K562 (cell line): ENCODE measurements at regions not wholly inside any gene's neighbourhood (a gene's known extent, or its start where the extent isn't known, plus 50 kb on each side); places are given as distances from the start of the nearest gene placed in this dataset.

Experiments used
- ATAC-seq: fragments of 200-7000 bp; cut with Tn5 transposase; 3 replicates; pipeline ENCODE4 v1.9.1; 2020; ENCODE audit warnings: moderate library complexity
- BruUV-seq: library from RNA; stranded (reverse); fragments of 400-500 nt; replicated peaks from 2 replicates; lab custom pipeline; 2021; lab: Mats Ljungman, UMichigan
- CTCF ChIA-PET: fragments of 300-600 bp; formaldehyde crosslinking; extraction: SDS; loops from one replicate; lab custom pipeline; 2021; ENCODE audit warnings: low intra/inter-chr PET ratio; lab: Yijun Ruan, JAX
- POLR2A ChIA-PET: fragments of 300-600, 350-650 bp; sonication (Branson Sonifier 250); formaldehyde crosslinking; extraction: SDS; loops from one replicate; lab custom pipeline; 2021; ENCODE audit warnings: antibody characterized with exemption, inconsistent platforms; lab: Yijun Ruan, JAX
- DNase-seq, 4 experiments: peaks; one replicate each; pipeline versions ENCODE4 v3.0.0 to v3.0.0-alpha.2; 2011 to 2018; ENCODE audit warnings: low spot score in 3 of 4, mixed read lengths in 3 of 4; ENCODE audit errors: extremely low read depth in 1 of 4
- FAIRE-seq: peaks from 2 replicates; lab custom pipeline; 2011; peaks lifted over from hg19 to GRCh38; lab: Jason Lieb, UNC
- H2AFZ ChIP-seq: 2 replicates; pipeline ENCODE4 v1.6.0; 2011; ENCODE audit warnings: low read depth, low read length, control low read depth, inconsistent platforms
- H3K27ac ChIP-seq: fragments of 200-600 bp; 3 replicates; pipeline ENCODE4 v1.8.0; 2011; ENCODE audit warnings: low read depth, mild to moderate bottlenecking, control low read depth, inconsistent platforms, low read length, moderate library complexity, mixed read lengths; ENCODE audit errors: extremely low read depth
- H3K27me3 ChIP-seq, 2 experiments: fragments of 300-600 bp in 1 of 2; 2 replicates in 1 of 2; 3 replicates in 1 of 2; pipeline versions ENCODE4 v1.6.0 to v1.8.0; 2011; ENCODE audit warnings: inconsistent platforms in 2 of 2, low read length in 2 of 2, mild to moderate bottlenecking in 1 of 2, mixed read lengths in 1 of 2, moderate library complexity in 1 of 2; ENCODE audit not compliant: control insufficient read depth in 2 of 2, insufficient read depth in 2 of 2
- H3K36me3 ChIP-seq: fragments of 300-600 bp; 3 replicates; pipeline ENCODE4 v1.8.0; 2011; ENCODE audit warnings: mild to moderate bottlenecking, low read length, inconsistent platforms; ENCODE audit not compliant: control insufficient read depth, insufficient read depth
- H3K4me1 ChIP-seq, 2 experiments: fragments of 200-600 bp in 1 of 2; replicated peaks in 1 of 2; 2 replicates in 1 of 2; 3 replicates in 1 of 2; pipeline versions ENCODE4 v1.5.1 to v1.8.0; 2011; ENCODE audit warnings: inconsistent platforms in 2 of 2, low read length in 2 of 2, mild to moderate bottlenecking in 1 of 2, mixed read lengths in 1 of 2, moderate library complexity in 1 of 2; ENCODE audit not compliant: control insufficient read depth in 2 of 2, insufficient read depth in 2 of 2
- H3K4me2 ChIP-seq: 2 replicates; pipeline ENCODE4 v1.6.1; 2011; ENCODE audit warnings: low read length, control low read depth, inconsistent platforms, mixed read lengths; ENCODE audit not compliant: insufficient read depth
- H3K4me3 ChIP-seq: fragments of 200-600 bp; sonication (generic), shearing (Covaris generic); 2 replicates; pipeline ENCODE4 v1.5.1; 2016; ENCODE audit warnings: control low read depth, inconsistent platforms
- H3K79me2 ChIP-seq: fragments of 200-600 bp; 3 replicates; pipeline ENCODE4 v1.8.0; 2011; ENCODE audit warnings: low read length, inconsistent platforms; ENCODE audit not compliant: control insufficient read depth, insufficient read depth
- H3K9ac ChIP-seq, 2 experiments: 2 replicates each; pipeline versions ENCODE4 v1.6.0 to v1.6.1; 2011; ENCODE audit warnings: low read depth in 2 of 2, low read length in 2 of 2, control low read depth in 1 of 2, inconsistent platforms in 1 of 2, mild to moderate bottlenecking in 1 of 2, mixed read lengths in 1 of 2; ENCODE audit not compliant: insufficient read depth in 1 of 2
- H3K9me1 ChIP-seq: one replicate; pipeline ENCODE4 v1.6.0; 2011; ENCODE audit warnings: inconsistent platforms, mild to moderate bottlenecking, low read length, moderate library complexity; ENCODE audit not compliant: control insufficient read depth, insufficient read depth
- H3K9me3 ChIP-seq: replicated peaks from 2 replicates; pipeline ENCODE4 v1.5.1; 2011; ENCODE audit warnings: low read depth, low read length, inconsistent platforms; ENCODE audit not compliant: control insufficient read depth, insufficient read depth
- H4K20me1 ChIP-seq: replicated peaks from 2 replicates; pipeline ENCODE4 v1.6.1; 2011; ENCODE audit warnings: low read length, inconsistent platforms, mixed read lengths; ENCODE audit not compliant: control insufficient read depth, insufficient read depth
- ARID1B ChIP-seq: fragments of 450-650 bp; IDR thresholded peaks from 2 replicates; pipeline ENCODE4 v1.6.1; 2016; ENCODE audit warnings: antibody characterized with exemption, mild to moderate bottlenecking, inconsistent platforms
- CXXC5 ChIP-seq: fragments of 250-450 bp; sonication (Bioruptor Pico); IDR thresholded peaks from 2 replicates; pipeline ENCODE4 v1.8.0; 2022; ENCODE audit warnings: inconsistent platforms, mild to moderate bottlenecking, moderate library complexity
- EP300 ChIP-seq: IDR thresholded peaks from 2 replicates; pipeline ENCODE4 v1.6.1; 2012; ENCODE audit warnings: low read length, improper control_type of control experiment
- ETV1 ChIP-seq: fragments of 450-650 bp; conservative IDR thresholded peaks from 2 replicates; pipeline ENCODE4 v1.6.1; 2016; ENCODE audit warnings: missing genetic modification characterization, control low read depth, low read depth, missing compliant biosample characterization
- FUS ChIP-seq: fragments of 200-400 bp; formaldehyde crosslinking; optimal IDR thresholded peaks from 2 replicates; pipeline ENCODE3; 2017; ENCODE audit warnings: low read depth, low read length
- HDAC3 ChIP-seq: fragments of 450-650 bp; IDR thresholded peaks from 2 replicates; pipeline ENCODE4 v1.6.1; 2018; ENCODE audit warnings: borderline replicate concordance, mild to moderate bottlenecking, moderate library complexity; ENCODE audit not compliant: partially characterized antibody
- HNRNPUL1 ChIP-seq: fragments of 200-400 bp; formaldehyde crosslinking; IDR thresholded peaks from 2 replicates; pipeline ENCODE4 v1.6.1; 2017; ENCODE audit warnings: low read length
- KDM5B ChIP-seq: fragments of 200-600 bp; sonication (generic); IDR thresholded peaks from 2 replicates; pipeline ENCODE4 v1.6.1; 2012; ENCODE audit warnings: low read depth, mild to moderate bottlenecking, moderate library complexity, low read length, control low read depth, inconsistent platforms; ENCODE audit not compliant: insufficient replicate concordance
- LCOR ChIP-seq: sonication (generic); formaldehyde crosslinking; IDR thresholded peaks from 2 replicates; pipeline ENCODE4 v1.8.0; 2022; ENCODE audit warnings: mild to moderate bottlenecking, missing genetic modification reagents
- PTTG1 ChIP-seq: fragments of 450-650 bp; IDR thresholded peaks from 2 replicates; pipeline ENCODE4 v1.6.1; 2016; ENCODE audit warnings: low read depth, mild to moderate bottlenecking, missing genetic modification characterization, missing compliant biosample characterization
- RBFOX2 ChIP-seq: fragments of 200-400 bp; formaldehyde crosslinking; IDR thresholded peaks from 2 replicates; pipeline ENCODE4 v1.6.1; 2017; ENCODE audit warnings: low read depth, mild to moderate bottlenecking, low read length, moderate library complexity
- TBL1XR1 ChIP-seq, 2 experiments: IDR thresholded peaks; 2 replicates each; pipeline ENCODE4 v1.6.1; 2012; ENCODE audit warnings: improper control_type of control experiment in 2 of 2, low read length in 2 of 2, mild to moderate bottlenecking in 1 of 2
- YY1 ChIP-seq, 3 experiments: IDR thresholded peaks; 2 replicates each; pipeline ENCODE4 v1.6.1; 2011; ENCODE audit warnings: low read length in 2 of 3, mild to moderate bottlenecking in 2 of 3, moderate library complexity in 2 of 3, borderline replicate concordance in 1 of 3, control low read depth in 1 of 3, low read depth in 1 of 3; ENCODE audit not compliant: insufficient read depth in 3 of 3, insufficient replicate concordance in 2 of 3, control insufficient read depth in 1 of 3, insufficient read length in 1 of 3; ENCODE audit errors: extremely low read depth in 1 of 3
- ZHX1 ChIP-seq: fragments of 150-350 bp; conservative IDR thresholded peaks from 2 replicates; pipeline ENCODE4 v1.6.1; 2014; ENCODE audit warnings: low read length
- ZNF217 ChIP-seq: sonication (generic); formaldehyde crosslinking; IDR thresholded peaks from 2 replicates; pipeline ENCODE4 v1.8.0; 2022; ENCODE audit warnings: mild to moderate bottlenecking, missing genetic modification reagents
- ZNF274 ChIP-seq: IDR thresholded peaks from 2 replicates; pipeline ENCODE4 v1.6.1; 2011; ENCODE audit warnings: low read depth, mild to moderate bottlenecking, low read length, moderate library complexity, borderline replicate concordance
- ZNF584 ChIP-seq: fragments of 200-800 bp; sonication (Bioruptor generic); IDR thresholded peaks from 2 replicates; pipeline ENCODE4 v1.6.1; 2016; ENCODE audit warnings: low read depth, mild to moderate bottlenecking, missing genetic modification characterization, missing compliant biosample characterization
- WGBS: fragments of 100-300 bp; shearing (Covaris generic); methylation state at CpG from one replicate; pipeline ENCODE4 v1.1.6; 2016; ENCODE audit warnings: low coverage, mixed read lengths; ENCODE audit not compliant: insufficient coverage; ENCODE audit errors: missing lambda C conversion rate; 5-methylcytosine and 5-hydroxymethylcytosine counted together
- in situ Hi-C: fragments of 300-500 bp; cut with MboI; formaldehyde crosslinking; loops from 4 replicates; pipeline ENCODE4 v1.15.0; 2018; ENCODE audit warnings: inconsistent platforms, mixed read lengths
- intact Hi-C: fragments of 100-400 bp; cut with micrococcal nuclease; formaldehyde crosslinking; loops from 2 replicates; pipeline ENCODE4 v1.14.2; 2022

DNA sequence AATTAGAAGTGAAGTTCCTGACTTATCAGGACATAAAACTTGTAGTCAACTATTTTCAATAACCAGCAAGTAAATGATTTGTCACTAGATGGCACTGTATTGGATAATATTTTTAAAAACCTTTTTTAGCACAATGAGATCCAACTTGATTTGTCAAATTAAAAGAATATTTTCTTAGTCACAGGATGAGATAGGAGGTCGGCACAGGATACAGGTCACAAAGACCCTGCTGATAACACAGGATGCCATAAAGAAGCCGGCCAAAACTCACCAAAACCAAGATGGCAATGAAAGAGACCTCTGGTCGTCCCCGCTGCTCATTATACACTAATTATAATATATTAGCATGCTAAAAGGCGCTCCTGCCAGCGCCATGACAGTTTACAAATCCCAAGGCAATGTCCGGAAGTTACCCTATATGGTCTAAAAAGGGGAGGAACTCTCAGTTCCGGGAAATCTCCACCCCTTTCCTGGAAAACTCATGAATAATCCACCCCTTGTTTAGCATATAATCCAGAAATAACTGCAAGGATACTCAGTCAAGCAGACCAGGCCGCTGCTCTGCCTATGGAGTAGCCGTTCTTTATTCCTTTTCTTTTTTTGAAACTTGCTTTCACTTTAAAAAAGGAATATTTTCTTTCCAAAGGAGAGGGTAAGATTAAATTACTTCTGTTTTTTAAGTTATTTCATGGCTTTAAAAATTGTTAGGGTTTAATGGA lies 255.7 kb upstream of the MKLN1 start:
- Histone ChIP-seq H3K79me2 (peaks cover 3% of the 10 kb centered on the region; the same call in 1 of the 3 replicates), H2AFZ (peak overlapping the region; percentile 93), H3K4me1 (peaks cover 10 to 34% of the 10 kb centered on the region in 2 experiments), H3K27ac (peak overlapping the region; percentile 80), H4K20me1 (no peaks in the 10 kb centered on the region), H3K36me3 (peaks cover 4% of the 10 kb centered on the region; the same call in 1 of the 3 replicates), H3K9ac (peak overlapping the region in 1 of 2 experiments; percentile 65; a peak in 2 of 4 replicates), H3K9me1 (no peaks in the 10 kb centered on the region), H3K9me3 (no peaks in the 10 kb centered on the region; the same call in 1 of the 2 replicates), H3K4me3 (peak overlapping the region; percentile 15; the same call in 1 of the 2 replicates), H3K27me3 (no peaks in the 10 kb centered on the region), H3K4me2 (peak overlapping the region; percentile 43; the same call in 1 of the 2 replicates)
- FAIRE-seq (peak; percentile 87), ATAC-seq (peak; percentile 90), DNase-seq (peak; percentile 61 to 99 (median 67))
- POLR2A ChIA-PET, result interaction anchor here (0.7 to 1.5 kb wide), 4 partner anchors 16 to 211 kb away, joined by 3 to 8 read pairs (median 4); no protein-coding TSS in a partner anchor
- intact Hi-C loops, result loop anchor here (1.0 kb wide), 1 partner anchor 35 kb away; no protein-coding TSS in a partner anchor
- CTCF ChIA-PET, result interaction anchor here (1.3 kb wide), 2 partner anchors 231 to 352 kb away, joined by 3 to 5 read pairs; no protein-coding TSS in a partner anchor
- in situ Hi-C loops, result no loop called here
- no TSS peak for BruUV-seq
- WGBS, result 3% methylated on average over 10 of the region's 10 CpGs
- TF ChIP-seq ETV1 (tag), result peak; percentile 46; the same call in 1 of the 2 replicates
- TF ChIP-seq LCOR (CRISPR knock-in tag), result peak; percentile 60; the same call in 1 of the 2 replicates
- TF ChIP-seq ZHX1, result no peak
- no peak for TF ChIP-seq PTTG1 (tag)
- no peak for TF ChIP-seq FUS
- no peak for TF ChIP-seq HDAC3
- no peak for TF ChIP-seq HNRNPUL1
- peak in 1 of 2 experiments; percentile 9; a peak in 1 of 4 replicates for TF ChIP-seq TBL1XR1 (IDR thresholded peaks at IDR 0.05; ENCODE audit: low read length in 2 of 2)
- TF ChIP-seq ZNF274, result no peak
- 0 out of 2 replicates have a peak, but pooled peaks have one; percentile 44 for TF ChIP-seq ZNF584 (CRISPR knock-in tag)
- TF ChIP-seq EP300, result peak; percentile 64
- TF ChIP-seq ZNF217, result no peak
- TF ChIP-seq ARID1B, result 0 out of 2 replicates have a peak, but pooled peaks have one; percentile 19
- peak in 2 of 3 experiments; percentile 55 to 90 for TF ChIP-seq YY1 (IDR thresholded peaks at IDR 0.05; ENCODE audit: borderline replicate concordance in 1 of 3, control insufficient read depth in 1 of 3, extremely low read depth in 1 of 3, insufficient read depth in 3 of 3, insufficient read length in 1 of 3, insufficient replicate concordance in 2 of 3, low read depth in 1 of 3, low read length in 2 of 3)
- TF ChIP-seq KDM5B, result peak; percentile 23
- TF ChIP-seq CXXC5 (CRISPR knock-in tag), result 0 out of 2 replicates have a peak, but pooled peaks have one; percentile 30
- peak; percentile 71 for TF ChIP-seq RBFOX2
